Activated CD8-positive, alpha-beta memory T cell treated with anti-CD3 and anti-CD28 coated beads, Interleukin-2, amount 50 U/mL, for 4 hours (primary cell): ENCODE measurements at regions not wholly inside any gene's neighbourhood (a gene's known extent, or its start where the extent isn't known, plus 50 kb on each side); places are given as distances from the start of the nearest gene placed in this dataset.
"Not testable (repeated sequence)": the region's sequence is repeated elsewhere in the genome, so short reads cannot be mapped to it uniquely, and the experiment has no call there.

Experiments used
- DNase-seq: peaks from one replicate; pipeline ENCODE4 v3.0.0-alpha.2; 2020

DNA sequence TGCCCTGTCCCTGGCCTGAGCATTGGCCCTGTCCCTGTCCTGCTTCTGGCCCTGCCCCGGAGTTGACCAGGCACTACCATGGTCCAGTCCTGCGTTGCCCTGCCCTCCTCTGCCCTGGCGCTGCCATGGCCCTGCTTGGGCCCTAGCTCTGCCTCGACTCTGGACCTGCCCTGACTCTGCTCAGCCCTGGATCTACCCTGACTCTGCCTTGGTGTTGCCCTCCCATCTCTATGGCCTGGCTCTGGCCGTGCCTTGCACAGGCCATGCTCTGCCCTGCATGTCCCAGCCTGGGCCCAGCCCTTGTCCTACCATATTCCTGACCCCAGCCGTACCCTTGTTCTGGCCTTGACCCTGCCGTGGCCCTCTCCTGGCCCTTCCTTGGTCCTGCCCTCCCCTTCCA, 235.7 kb downstream of the GOLGA6L6 start:
- DNase-seq: not testable (repeated sequence)

- not testable (repeated sequence) for DNase-seq
These were observed 236.6 kb downstream of the GOLGA6L6 start for GRCh38 chr15:20305015-20305465.

GRCh38 chr15:20304282-20305014, 237.2 kb downstream of the GOLGA6L6 start:
- DNase-seq: not testable (repeated sequence)

- not testable (repeated sequence) for DNase-seq
These were observed 238.1 kb downstream of the GOLGA6L6 start for GRCh38 chr15:20303248-20304171.

DNA sequence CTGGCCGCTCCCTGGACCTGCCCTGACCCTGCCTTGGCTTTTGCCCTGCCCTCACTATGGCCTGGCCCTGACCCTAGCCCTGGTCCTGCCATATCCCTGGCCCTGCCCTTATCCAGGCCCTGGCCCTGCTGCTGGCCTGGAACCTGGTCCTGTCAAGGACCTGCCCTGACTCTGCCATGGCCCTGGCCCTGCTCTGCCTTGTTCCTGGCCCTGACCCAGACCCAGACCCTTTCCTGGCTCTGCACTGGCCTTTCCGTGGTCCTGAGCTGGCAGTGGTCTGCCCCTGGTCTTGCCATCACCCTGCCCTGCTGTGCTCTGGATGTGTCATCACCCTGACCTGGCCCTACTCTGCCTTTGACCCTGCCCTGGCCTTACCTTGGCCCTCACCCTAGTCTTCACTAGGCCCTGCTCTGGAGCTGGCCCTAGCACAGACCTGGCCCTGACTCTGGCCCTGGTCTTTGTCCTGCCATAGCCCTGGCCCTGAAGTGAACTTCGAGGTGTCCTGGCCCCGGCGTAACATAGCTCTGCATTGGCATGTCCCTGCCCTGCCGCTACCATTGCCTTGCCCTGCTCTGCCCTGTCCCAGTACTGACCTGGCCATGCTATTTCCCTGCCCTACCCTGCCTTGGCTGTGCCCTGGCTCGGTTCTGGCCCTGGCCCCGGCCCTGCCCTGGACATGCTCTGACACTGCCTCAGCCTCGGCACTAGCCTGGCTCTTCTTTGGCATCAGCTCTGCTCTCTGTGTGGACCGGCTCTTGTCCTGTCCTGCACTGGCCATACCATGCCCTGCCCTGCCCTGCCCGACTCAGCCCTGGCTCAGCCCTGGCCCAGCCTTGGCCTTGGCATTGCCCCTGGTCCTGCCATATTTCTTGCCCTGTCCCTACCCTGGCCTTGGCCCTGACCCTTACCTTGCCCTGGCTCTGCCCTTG, 239.2 kb downstream of the GOLGA6L6 start:
- not testable (repeated sequence) for DNase-seq

- DNase-seq: not testable (repeated sequence)
These were observed 240.0 kb downstream of the GOLGA6L6 start for GRCh38 chr15:20301471-20302081.

GRCh38 chr15:20301041-20301390, 240.6 kb downstream of the GOLGA6L6 start:
- not testable (repeated sequence) for DNase-seq

DNA sequence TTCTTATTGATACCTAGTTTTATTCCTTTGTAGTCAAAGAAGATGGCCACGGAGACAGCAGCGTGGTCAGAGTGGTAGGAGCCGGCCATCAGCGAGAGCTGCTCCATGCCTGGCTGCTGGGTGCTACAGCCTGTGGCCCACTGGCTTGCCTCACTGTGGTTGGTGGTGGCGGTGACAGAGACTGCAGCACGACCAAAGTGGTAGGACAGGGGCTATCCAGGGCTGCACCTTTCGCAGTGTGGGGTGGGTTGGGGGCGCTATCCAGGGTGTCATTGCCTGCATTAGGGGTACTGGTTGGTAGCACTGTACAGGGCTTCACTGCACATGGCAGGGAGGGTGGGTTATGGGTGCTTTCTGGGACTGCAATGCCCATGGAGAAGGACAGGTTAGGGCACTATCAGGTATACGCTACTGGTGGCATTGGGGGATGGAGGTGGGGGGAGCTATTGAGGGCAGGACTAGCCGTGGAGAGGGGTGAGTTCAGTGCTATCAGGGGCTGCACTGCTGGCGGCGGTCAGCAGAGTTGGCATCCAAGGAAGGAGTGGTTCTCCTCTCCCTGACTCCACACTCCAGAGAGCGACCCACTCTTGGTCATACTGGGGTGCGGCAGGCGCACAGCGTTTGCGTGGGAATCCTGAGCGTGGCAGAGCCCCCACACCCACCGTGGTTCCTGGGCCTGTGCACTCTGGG, 241.1 kb downstream of the GOLGA6L6 start:
- not testable (repeated sequence) for DNase-seq

DNA sequence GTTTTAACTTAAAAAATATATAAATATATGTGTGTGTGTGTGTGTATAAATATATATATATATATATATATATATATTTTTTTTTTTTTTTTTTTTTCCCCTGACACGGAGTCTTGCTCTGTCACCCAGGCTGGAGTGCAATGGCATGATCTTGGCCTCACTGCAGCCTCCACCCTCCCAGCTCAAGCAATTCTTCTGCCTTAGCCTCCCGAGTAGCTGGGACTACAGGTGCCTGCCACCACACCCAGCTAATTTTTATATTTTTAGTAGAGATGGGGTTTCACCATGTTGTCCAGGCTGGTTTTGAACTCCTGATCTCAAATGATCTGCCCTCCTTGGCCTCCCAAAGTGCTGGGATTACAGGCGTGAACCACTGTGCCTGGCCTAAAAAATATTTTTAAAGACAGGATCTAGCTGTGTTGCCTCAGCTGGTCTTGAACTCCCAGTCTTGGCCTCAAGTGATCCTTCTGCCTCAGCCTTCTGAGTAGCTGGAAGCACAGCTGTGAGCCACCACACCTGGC, 243.9 kb downstream of the GOLGA6L6 start:
- not testable (repeated sequence) for DNase-seq

- DNase-seq: not testable (repeated sequence)
These were observed 245.3 kb downstream of the GOLGA6L6 start for GRCh38 chr15:20296261-20296660.

- no peak for DNase-seq
These were observed 246.3 kb downstream of the GOLGA6L6 start for GRCh38 chr15:20295238-20295811.

GRCh38 chr15:20294651-20295237, 246.9 kb downstream of the GOLGA6L6 start:
- no peak for DNase-seq

GRCh38 chr15:20292422-20293005, 249.1 kb downstream of the GOLGA6L6 start:
- DNase-seq: not testable (repeated sequence)

- not testable (repeated sequence) for DNase-seq
These were observed 250.0 kb downstream of the GOLGA6L6 start for GRCh38 chr15:20291616-20292015.

DNA sequence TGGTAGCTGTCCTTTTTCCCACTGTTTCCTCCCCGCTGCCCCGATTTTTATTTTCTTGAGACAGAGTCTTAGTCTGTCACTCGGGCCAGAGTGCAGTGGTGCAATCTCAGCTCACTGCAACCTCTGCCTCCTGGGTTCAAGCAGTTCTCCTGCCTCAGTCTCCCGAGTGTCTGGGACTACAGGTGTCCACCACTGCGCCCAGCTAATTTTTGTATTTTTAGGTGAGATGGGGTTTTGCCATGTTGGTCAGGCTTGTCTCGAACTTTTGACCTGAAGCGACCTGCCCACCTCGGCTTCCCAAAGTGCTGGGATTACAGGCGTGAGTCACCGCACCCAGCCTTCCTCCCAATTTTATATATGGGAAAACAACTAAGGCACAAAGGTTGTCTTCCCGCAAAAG, 251.0 kb downstream of the GOLGA6L6 start:
- not testable (repeated sequence) for DNase-seq

DNA sequence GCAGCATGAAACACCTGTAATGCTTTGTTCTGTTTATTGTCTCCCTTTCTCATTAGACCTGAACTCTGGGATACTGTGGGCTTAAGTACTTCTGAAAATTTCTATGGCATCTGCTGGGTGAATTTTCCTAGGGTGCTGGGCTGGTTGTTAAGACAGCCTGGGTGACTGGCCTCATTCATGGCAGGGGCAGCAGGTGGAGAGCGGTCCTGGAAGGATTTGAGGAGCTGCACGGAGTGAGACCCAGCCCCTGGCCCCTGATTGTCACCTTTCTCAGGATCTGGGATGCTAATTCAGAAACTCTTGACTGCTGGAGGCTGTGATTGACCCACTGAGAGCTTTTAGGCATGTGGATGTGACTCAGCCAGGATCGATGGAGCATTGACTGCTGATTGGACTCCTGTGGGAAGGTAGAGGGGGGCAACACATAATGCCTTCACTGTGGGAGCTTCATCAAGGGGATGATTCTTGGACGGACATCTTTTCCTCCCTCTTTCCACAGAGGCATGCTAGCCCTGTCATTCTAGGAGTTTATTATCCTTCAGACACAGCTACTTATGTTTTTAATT, 252.0 kb downstream of the GOLGA6L6 start:
- DNase-seq: not testable (repeated sequence)

DNA sequence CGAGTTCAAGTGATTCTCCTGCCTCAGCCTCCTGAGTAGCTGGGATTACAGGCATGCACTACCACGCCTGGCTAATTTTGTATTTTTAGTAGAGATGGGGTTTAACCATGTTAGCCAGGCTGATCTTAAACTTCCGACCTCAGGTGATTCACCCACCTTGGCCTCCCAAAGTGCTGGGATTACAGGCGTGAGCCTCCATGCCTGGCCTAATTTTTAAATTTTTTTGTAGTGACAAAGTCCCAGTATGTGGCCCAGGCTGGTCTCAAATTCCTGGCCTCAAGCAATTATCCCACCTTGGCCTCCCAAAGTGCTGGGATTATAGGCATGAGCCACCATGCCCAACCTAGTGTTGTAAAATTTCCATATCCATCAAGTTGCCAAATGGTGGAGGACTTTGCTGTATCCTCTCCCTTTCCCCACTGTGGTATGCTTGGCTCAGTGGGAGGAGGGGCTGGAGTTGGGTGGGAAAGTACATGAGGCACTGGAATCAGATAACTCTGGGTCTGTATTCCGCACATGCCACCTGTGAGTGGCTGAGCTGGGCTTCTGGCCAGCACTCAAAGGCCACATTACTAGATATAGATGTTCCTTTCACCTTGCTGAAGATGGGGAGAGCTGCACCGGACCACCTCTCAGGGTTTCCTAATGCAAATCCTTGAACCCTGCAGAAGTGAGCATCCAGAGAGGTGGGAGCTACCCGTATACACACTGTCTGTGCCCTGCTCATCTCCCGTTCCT, 252.6 kb downstream of the GOLGA6L6 start:
- DNase-seq: not testable (repeated sequence)

- DNase-seq: not testable (repeated sequence)
These were observed 255.0 kb downstream of the GOLGA6L6 start for GRCh38 chr15:20286559-20286958.
